ENCODE measurements at regions not wholly inside any gene's neighbourhood (a gene's known extent, or its start where the extent isn't known, plus 50 kb on each side); places are given as distances from the start of the nearest gene placed in this dataset.
"Not testable (repeated sequence)": the region's sequence is repeated elsewhere in the genome, so short reads cannot be mapped to it uniquely, and the experiment has no call there.

GRCh38 chr10:130295761-130296160 is 159.6 kb downstream of the GLRX3 start:
- H3K27ac ChIP-seq (ENCODE audit: insufficient read depth, low read length); H3K4me3 ChIP-seq (ENCODE audit: insufficient read depth, low read depth, low read length); H3K14ac ChIP-seq (replicated peaks; ENCODE audit: low read depth, low read length); H2AK5ac ChIP-seq (ENCODE audit: low read depth, low read length); H2BK20ac ChIP-seq (ENCODE audit: low read depth, low read length); H3K79me1 ChIP-seq (ENCODE audit: low read depth in 1 of 2, low read length in 2 of 2); H4K91ac ChIP-seq (ENCODE audit: insufficient read depth, low read depth, low read length); POLR2A ChIA-PET (ENCODE audit: unreplicated experiment); H2BK15ac ChIP-seq (ENCODE audit: low read depth, low read length); H3K4me2 ChIP-seq (ENCODE audit: low read depth, low read length); H2BK120ac ChIP-seq (ENCODE audit: low read depth, low read length); H2BK5ac ChIP-seq (ENCODE audit: low read depth, low read length, poor library complexity, severe bottlenecking); H3K23ac ChIP-seq (ENCODE audit: low read depth, low read length); H4K8ac ChIP-seq (ENCODE audit: low read depth in 2 of 2, low read length in 2 of 2); H3K9me1 ChIP-seq (ENCODE audit: insufficient read depth, low read length); in situ Hi-C loops (cut with MboI; ENCODE audit: low sequenced_read_pairs); H2AK9ac ChIP-seq (replicated peaks; ENCODE audit: low read depth, low read length, poor library complexity); H3K4me1 ChIP-seq (ENCODE audit: control insufficient read depth, insufficient read depth, low read length); H4K5ac ChIP-seq (ENCODE audit: low read depth, low read length); H3K56ac ChIP-seq (ENCODE audit: extremely low read depth, insufficient read depth, low read length); BruUV-seq (replicated peaks); DNase-seq; intact Hi-C loops (cut with micrococcal nuclease); dilution Hi-C loops (cut with HindIII; ENCODE audit: low sequenced_read_pairs, unreplicated experiment); H3K36me3 ChIP-seq (ENCODE audit: control insufficient read depth, insufficient read depth, low read length); H2AFZ ChIP-seq (replicated peaks; ENCODE audit: low read length, poor library complexity); H3K9ac ChIP-seq (ENCODE audit: low read depth, low read length); CTCF ChIA-PET; H4K20me1 ChIP-seq (ENCODE audit: insufficient read depth, low read length); ATAC-seq (ENCODE audit: low read depth); H3K27me3 ChIP-seq (ENCODE audit: control insufficient read depth, insufficient read depth, low read length); H3K4ac ChIP-seq (ENCODE audit: low read depth, low read length); H3K18ac ChIP-seq (ENCODE audit: low read depth, low read length): not testable (repeated sequence)
- peaks cover 11% of the 10 kb centered on the region for H3K9me3 ChIP-seq (ENCODE audit: control insufficient read depth, insufficient read depth, low read length)
- WGBS, 2 experiments (ENCODE audit: extremely low coverage in 2 of 2, insufficient read length in 1 of 2), result no CpG with 5 or more reads among the region's 3 CpGs
